ENCODE measurements at regions not wholly inside any gene's neighbourhood (a gene's known extent, or its start where the extent isn't known, plus 50 kb on each side); places are given as distances from the start of the nearest gene placed in this dataset.

DNA sequence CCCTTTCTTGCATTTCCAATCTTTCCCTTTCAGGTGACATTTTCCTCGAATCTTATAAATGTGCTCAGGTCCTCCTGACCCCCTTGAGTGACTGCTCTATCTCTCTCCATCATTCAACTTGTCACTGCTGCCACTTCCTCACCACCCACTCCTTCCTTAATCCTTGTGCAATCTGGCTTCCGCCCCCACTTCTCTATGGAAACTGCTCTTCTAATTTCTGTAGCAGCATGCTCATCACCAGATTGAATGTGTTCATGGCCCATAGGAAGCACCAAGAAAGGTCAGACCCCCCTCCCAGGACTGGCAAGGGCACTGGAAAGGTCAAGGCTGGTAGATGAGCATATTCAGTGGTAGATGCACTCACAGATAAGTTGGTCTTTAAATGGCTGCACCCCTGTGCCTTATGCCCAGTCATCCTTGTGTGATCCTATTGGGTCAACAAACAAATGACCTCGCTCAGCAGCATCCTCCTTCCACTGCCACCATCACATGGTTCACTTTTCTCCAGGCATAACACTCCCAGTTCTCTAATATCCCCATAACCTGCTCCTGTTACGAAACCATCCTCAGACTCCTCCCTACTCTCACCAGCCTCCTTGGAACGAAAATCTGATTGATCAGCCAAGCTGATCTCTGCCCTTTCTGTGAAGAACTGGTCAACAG, 288.5 kb upstream of the POU3F1 start:
- no peaks in the 10 kb centered on the region for H3K9me3 Mint-ChIP-seq (ENCODE audit: low read depth, unreplicated experiment)
- no peaks in the 10 kb centered on the region for H3K36me3 Mint-ChIP-seq (ENCODE audit: insufficient read depth, unreplicated experiment)
- peaks cover 30% of the 10 kb centered on the region for H3K27me3 Mint-ChIP-seq (ENCODE audit: unreplicated experiment)
- BruUV-seq (replicated peaks) = no TSS peak
- no peaks in the 10 kb centered on the region for H3K4me1 Mint-ChIP-seq (ENCODE audit: low read depth, unreplicated experiment)
- no peak overlapping the region for H3K4me3 Mint-ChIP-seq (ENCODE audit: low read depth, unreplicated experiment)
- TF ChIP-seq, protein P1, sequence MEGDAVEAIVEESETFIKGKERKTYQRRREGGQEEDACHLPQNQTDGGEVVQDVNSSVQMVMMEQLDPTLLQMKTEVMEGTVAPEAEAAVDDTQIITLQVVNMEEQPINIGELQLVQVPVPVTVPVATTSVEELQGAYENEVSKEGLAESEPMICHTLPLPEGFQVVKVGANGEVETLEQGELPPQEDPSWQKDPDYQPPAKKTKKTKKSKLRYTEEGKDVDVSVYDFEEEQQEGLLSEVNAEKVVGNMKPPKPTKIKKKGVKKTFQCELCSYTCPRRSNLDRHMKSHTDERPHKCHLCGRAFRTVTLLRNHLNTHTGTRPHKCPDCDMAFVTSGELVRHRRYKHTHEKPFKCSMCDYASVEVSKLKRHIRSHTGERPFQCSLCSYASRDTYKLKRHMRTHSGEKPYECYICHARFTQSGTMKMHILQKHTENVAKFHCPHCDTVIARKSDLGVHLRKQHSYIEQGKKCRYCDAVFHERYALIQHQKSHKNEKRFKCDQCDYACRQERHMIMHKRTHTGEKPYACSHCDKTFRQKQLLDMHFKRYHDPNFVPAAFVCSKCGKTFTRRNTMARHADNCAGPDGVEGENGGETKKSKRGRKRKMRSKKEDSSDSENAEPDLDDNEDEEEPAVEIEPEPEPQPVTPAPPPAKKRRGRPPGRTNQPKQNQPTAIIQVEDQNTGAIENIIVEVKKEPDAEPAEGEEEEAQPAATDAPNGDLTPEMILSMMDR (IDR thresholded peaks at IDR 0.05; ENCODE audit: unreplicated experiment) = no peak
- CTCF ChIA-PET = interaction anchor here (0.5 kb wide), 1 partner anchor 1249 kb away, joined by 3 read pairs; no protein-coding TSS in a partner anchor
- intact Hi-C loops (cut with micrococcal nuclease; ENCODE audit: unreplicated experiment) = no loop called here
- no peak for DNase-seq
- no peak overlapping the region for H3K27ac Mint-ChIP-seq (ENCODE audit: unreplicated experiment)

DNA sequence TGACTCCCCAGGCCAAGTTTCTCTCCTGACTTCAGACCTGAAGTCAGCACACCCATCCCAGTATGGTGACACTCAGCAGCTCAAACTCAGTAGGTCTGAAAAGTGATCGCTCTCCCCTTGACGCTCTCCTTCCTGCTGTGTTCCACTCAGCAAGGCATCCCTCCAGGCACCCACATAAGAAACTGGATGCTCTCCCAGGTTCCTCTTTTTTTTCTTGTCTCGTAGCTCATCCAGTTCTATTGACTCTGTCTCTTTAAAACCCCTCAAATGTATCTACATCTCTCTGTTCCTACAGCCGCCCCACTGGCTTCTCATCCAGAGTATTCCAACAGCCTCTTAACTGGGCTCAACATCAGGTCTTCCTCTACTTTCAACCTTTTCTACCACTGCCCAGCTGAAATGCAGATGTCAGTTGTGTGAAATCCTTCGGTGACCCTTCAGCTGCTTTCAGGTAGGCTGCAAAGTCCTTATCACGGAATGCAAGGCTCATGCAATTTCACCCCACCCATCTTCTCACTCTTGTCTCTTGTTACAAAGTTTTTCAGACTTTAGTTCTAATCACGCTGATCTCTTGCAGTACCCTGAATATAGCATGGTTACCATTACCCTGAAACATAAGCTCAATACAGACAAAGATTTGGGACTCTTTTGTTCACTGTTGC, 286.2 kb upstream of the POU3F1 start:
- Mint-ChIP-seq H3K4me1 (ENCODE audit: low read depth, unreplicated experiment) (no peaks in the 10 kb centered on the region), H3K27me3 (ENCODE audit: unreplicated experiment) (peaks cover 19% of the 10 kb centered on the region), H3K9me3 (ENCODE audit: low read depth, unreplicated experiment) (no peaks in the 10 kb centered on the region), H3K4me3 (ENCODE audit: low read depth, unreplicated experiment) (no peak overlapping the region), H3K27ac (ENCODE audit: unreplicated experiment) (no peak overlapping the region), H3K36me3 (ENCODE audit: insufficient read depth, unreplicated experiment) (no peaks in the 10 kb centered on the region)
- no peak for DNase-seq
- CTCF ChIA-PET = no interaction called here
- BruUV-seq (replicated peaks) = no TSS peak
- intact Hi-C loops (cut with micrococcal nuclease; ENCODE audit: unreplicated experiment) = no loop called here
- TF ChIP-seq, protein P1 (IDR thresholded peaks at IDR 0.05; ENCODE audit: unreplicated experiment) = no peak

DNA sequence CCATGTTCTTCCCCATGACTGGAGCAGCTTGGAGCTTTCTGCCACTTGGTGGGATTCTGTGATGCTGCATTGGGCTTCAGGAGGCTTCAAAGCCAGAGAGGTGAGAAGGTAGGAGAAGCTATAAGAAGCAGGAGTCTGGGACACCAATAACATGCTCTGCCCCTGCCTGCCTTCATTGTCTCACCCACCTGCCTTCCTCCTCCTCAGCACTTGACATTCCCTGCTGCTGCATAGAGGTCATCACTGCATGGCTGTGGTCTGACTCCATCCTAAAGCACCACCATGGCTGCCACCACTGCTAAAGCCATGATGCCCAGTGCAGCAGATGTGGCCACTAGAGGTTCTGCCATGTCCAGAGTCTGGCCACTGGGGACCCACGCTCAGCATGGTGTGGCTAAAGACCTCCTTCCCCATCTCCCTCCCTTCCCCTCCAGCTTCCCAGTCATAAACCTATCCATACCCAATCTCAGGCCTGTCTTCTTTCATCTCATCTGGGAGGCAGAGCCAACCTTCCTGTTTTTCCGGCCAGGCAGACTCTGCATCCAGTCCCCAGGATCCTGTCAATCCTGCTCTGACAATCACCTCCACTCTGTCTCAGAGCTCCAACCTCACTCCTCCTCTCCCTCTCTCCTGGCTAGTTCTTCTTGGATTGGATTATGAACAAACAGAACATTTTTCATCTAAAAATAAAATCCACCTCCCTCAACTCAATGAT, 285.1 kb upstream of the POU3F1 start:
- CTCF ChIA-PET = no interaction called here
- no peaks in the 10 kb centered on the region for H3K36me3 Mint-ChIP-seq (ENCODE audit: insufficient read depth, unreplicated experiment)
- H3K4me1 Mint-ChIP-seq (ENCODE audit: low read depth, unreplicated experiment) = no peaks in the 10 kb centered on the region
- TF ChIP-seq, protein P1 (IDR thresholded peaks at IDR 0.05; ENCODE audit: unreplicated experiment) = no peak
- no peak overlapping the region for H3K4me3 Mint-ChIP-seq (ENCODE audit: low read depth, unreplicated experiment)
- H3K27me3 Mint-ChIP-seq (ENCODE audit: unreplicated experiment) = peaks cover 22% of the 10 kb centered on the region
- BruUV-seq (replicated peaks) = no TSS peak
- no peaks in the 10 kb centered on the region for H3K9me3 Mint-ChIP-seq (ENCODE audit: low read depth, unreplicated experiment)
- no peak for DNase-seq
- intact Hi-C loops (cut with micrococcal nuclease; ENCODE audit: unreplicated experiment) = no loop called here
- no peak overlapping the region for H3K27ac Mint-ChIP-seq (ENCODE audit: unreplicated experiment)

DNA sequence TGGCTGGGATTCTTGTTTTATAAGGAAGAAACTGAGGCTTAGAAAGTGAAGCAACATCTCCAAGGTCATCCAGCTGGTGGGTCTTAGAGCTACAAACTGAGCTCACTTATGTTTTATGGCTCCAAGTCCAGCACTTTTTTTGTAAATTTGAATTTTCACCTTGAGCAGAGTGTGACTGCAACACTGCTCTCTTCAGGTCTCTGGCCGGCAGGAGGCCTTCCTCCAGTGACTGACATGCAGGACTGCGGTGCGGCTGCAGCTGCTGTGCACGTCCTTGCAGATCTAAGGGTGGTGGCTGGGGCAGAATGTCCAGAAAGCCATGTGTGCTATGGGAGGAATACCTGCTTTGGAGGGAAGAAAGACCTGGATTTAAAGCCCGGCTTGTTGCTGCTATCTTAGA, 284.2 kb upstream of the POU3F1 start:
- Mint-ChIP-seq H3K36me3 (ENCODE audit: insufficient read depth, unreplicated experiment) (no peaks in the 10 kb centered on the region), H3K27me3 (ENCODE audit: unreplicated experiment) (peaks cover 30% of the 10 kb centered on the region), H3K27ac (ENCODE audit: unreplicated experiment) (no peak overlapping the region), H3K4me1 (ENCODE audit: low read depth, unreplicated experiment) (no peaks in the 10 kb centered on the region), H3K9me3 (ENCODE audit: low read depth, unreplicated experiment) (no peaks in the 10 kb centered on the region), H3K4me3 (ENCODE audit: low read depth, unreplicated experiment) (no peak overlapping the region)
- CTCF ChIA-PET = no interaction called here
- no TSS peak for BruUV-seq (replicated peaks)
- DNase-seq = no peak
- TF ChIP-seq, protein P1 (IDR thresholded peaks at IDR 0.05; ENCODE audit: unreplicated experiment) = no peak
- intact Hi-C loops (cut with micrococcal nuclease; ENCODE audit: unreplicated experiment) = no loop called here

Measured in Calu3 (cell line).